GM12874 (cell line): ENCODE measurements at regions not wholly inside any gene's neighbourhood (a gene's known extent, or its start where the extent isn't known, plus 50 kb on each side); places are given as distances from the start of the nearest gene placed in this dataset.

ENCODE experiments used
- TF ChIP-seq, protein P1 (sequence below): IDR thresholded peaks from 2 replicates; pipeline ENCODE4 v1.5.1; 2011; ENCODE audit warnings: low read depth, mild to moderate bottlenecking, control low read depth, low read length, moderate library complexity; ENCODE audit not compliant: insufficient read depth

DNA sequence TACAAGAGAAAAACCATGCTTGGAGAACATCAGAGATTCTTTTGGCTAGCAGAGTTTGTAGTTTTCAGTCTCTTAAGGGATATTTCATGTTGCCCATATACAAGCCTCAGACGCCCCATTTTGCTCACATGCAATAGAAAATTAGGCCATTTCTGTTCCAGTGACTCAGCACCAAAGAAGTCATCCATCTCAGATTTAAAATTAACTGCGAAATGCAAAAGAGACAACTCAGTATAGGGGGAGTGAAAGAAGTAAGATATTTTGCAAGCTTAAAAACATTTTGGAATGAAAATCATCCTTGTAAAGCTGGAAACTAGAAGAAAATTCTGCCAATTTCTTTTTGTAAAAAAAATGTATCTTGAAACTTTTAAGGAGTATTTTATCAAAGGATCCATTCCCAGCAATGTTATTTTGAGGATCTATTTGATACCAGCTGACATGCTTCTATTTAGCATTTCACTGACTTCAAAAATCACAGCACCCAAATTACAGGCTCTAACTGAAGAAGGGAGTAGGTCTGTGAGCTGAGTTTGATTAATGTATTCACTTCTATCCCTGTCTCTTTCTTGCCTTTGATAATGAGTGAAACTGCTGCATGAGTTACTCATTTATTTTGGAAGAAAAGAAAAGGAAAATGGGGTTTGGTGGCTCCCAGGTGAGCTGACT lies 223.7 kb upstream of the SULF2 start:
- TF ChIP-seq, protein P1, sequence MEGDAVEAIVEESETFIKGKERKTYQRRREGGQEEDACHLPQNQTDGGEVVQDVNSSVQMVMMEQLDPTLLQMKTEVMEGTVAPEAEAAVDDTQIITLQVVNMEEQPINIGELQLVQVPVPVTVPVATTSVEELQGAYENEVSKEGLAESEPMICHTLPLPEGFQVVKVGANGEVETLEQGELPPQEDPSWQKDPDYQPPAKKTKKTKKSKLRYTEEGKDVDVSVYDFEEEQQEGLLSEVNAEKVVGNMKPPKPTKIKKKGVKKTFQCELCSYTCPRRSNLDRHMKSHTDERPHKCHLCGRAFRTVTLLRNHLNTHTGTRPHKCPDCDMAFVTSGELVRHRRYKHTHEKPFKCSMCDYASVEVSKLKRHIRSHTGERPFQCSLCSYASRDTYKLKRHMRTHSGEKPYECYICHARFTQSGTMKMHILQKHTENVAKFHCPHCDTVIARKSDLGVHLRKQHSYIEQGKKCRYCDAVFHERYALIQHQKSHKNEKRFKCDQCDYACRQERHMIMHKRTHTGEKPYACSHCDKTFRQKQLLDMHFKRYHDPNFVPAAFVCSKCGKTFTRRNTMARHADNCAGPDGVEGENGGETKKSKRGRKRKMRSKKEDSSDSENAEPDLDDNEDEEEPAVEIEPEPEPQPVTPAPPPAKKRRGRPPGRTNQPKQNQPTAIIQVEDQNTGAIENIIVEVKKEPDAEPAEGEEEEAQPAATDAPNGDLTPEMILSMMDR, result no peak

DNA sequence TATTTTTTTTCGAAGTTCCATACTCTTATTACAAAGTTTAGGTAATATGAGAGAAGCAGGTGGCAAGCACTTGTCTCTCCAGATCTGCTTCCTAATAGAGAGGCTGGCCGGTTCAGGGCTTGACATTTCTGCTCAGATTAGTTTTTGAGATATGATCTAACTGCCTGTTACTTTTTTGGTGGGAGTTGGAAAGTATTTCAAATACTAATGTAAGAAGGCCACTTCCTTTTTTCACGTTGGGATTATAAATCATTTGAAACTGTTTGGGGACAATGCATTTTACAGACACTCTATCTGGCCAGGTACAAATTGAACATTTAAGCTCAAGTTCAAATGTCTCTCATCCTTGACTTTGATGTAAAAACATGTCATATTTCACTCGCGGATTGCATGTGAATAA lies 222.1 kb upstream of the SULF2 start:
- TF ChIP-seq, protein P1, result no peak

DNA sequence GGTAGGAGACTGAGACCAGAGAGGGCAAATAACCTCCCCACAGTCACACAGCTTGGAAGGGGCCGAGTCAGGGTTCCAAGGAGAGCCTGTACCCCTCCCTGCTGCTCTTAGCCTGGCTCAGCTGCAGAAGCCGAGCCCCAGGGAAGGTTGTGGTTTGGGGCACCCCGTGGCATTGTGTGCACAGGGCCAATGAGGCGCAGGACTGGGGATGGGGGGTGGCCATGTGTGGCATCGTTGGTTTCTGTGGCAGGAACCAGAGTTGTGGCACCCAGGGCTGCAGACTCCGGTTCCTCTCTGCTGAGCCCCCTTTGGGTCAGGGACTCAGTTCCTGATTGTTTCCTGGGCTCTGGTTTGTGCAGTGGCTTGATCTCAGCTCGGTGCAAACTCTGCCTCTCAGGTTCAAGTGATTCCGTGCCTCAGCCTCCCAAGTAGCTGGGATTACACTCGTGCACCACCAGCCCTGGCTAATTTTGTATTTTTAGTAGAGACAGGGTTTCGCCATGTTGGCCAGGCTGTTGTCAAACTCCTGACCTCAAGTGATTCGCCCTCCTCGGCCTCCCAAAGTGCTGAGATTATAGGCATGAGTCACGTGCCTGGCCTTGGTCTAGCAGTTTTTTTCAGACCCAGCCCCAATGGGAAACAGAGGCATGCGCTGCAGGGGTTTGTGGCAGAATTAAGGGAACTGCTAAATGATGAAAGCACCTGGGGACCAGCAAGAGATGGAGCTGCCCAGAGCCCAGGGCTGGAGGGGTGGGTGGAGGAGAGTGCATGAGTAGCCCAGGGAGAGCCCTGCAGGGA lies 221.0 kb upstream of the SULF2 start:
- TF ChIP-seq, protein P1, result no peak

DNA sequence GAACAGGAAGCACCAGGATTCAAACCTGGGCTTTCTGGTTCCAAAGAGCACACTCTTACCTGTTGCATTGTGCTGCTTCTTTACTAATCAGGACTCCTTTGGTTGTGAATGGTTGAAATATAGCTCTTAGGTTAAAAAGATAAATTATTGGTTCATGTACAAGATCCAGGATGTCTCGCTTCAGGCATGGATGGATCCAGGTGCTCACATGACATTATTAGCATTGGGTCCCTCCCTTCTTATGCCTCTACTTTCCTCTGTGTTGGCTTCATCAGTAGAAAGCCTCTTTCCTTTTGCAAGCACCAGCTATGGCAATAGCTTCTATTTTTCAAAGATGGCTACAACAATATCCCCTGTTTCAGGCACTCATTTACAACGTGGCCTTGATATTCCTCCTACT lies 217.7 kb upstream of the SULF2 start:
- TF ChIP-seq, protein P1, result no peak

DNA sequence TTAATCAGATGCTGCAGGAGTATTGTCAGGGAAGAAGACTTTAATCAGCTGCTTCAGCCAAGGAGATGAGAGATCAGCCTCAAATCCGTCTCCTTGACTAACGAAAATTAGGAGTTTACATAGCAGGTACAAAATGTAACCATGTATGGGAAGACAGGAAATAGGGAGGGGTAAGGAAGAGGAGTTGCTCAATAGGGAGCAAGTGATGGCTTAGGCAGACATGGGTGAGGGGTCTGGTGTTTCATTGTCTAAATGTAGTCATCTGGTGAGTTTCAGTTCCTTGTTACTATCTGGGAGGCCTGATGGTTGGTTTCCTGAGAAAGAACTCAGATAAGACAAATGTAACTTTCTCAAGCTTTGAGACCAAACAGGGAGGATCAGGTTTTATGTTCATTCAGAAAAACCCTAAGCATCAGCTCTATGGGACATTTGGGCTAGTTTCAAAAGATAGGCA lies 217.3 kb upstream of the SULF2 start:
- TF ChIP-seq, protein P1, result no peak

DNA sequence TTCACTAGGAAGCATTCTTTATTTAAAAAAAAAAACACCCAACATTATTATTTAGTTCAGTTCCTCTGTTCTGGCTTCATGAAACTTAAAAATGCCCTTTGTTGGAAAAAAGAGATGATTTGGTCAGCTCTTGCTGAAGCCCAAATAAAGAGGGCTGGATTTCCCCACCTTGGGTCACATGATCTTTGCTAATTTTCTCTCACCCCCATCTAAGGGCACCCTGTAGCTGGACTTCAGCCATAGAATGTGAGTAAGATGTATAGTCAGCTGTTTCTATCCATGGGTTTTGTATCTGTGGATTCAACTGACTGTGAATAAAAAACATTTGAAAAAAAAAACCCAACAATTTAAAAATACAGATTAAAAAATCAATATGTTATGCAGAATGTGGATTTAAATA lies 213.9 kb upstream of the SULF2 start:
- TF ChIP-seq, protein P1, result no peak

DNA sequence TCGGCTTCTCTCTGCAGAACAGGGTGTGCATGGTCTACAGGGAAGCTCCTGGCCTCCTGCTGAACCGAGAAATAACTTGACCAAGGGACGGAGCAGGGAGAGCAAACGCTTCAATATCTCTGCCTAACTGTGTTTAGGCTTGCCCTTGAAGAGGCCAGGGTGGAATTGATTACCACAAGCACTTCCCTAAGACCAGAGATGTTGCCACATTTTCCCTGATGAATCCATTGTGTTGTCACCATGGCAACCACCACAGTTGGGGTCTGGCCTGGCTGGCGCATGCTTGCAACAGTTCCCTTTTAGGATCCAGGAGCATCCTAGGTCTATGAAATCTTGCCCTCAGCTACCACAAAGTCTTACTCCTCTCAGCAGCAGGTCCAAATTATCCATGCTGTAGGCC lies 213.5 kb upstream of the SULF2 start:
- TF ChIP-seq, protein P1, result no peak
